Activated CD8-positive, alpha-beta memory T cell treated with anti-CD3 and anti-CD28 coated beads for 1 hour (primary cell): ENCODE measurements at regions not wholly inside any gene's neighbourhood (a gene's known extent, or its start where the extent isn't known, plus 50 kb on each side); places are given as distances from the start of the nearest gene placed in this dataset.

Experiments
- DNase-seq, 2 donors: peaks; one replicate each; pipeline ENCODE4 v3.0.0-alpha.2; 2020; ENCODE audit warnings: low read depth in 1 of 2; ENCODE audit errors: extremely low read depth in 1 of 2

- no peak for DNase-seq
These were observed 113.7 kb downstream of the SLC25A47 start for GRCh38 chr14:100436745-100437406.

- no peak for DNase-seq
These were observed 115.1 kb downstream of the SLC25A47 start for GRCh38 chr14:100438271-100438670.

GRCh38 chr14:100438678-100439592, 115.8 kb downstream of the SLC25A47 start:
- DNase-seq, result no peak

GRCh38 chr14:100439781-100440180, 116.6 kb downstream of the SLC25A47 start:
- no peak for DNase-seq

GRCh38 chr14:100440207-100440631, 117.1 kb downstream of the SLC25A47 start:
- peak in 1 of 2 donors; percentile 14 for DNase-seq

- no peak for DNase-seq
These were observed 117.6 kb downstream of the SLC25A47 start for GRCh38 chr14:100440758-100441203.

GRCh38 chr14:100441271-100441947, 118.3 kb downstream of the SLC25A47 start:
- no peak for DNase-seq

GRCh38 chr14:100442036-100442435, 118.9 kb downstream of the SLC25A47 start:
- no peak for DNase-seq

GRCh38 chr14:100442498-100443490, 119.7 kb downstream of the SLC25A47 start:
- no peak for DNase-seq

- no peak for DNase-seq
These were observed 120.5 kb downstream of the SLC25A47 start for GRCh38 chr14:100443603-100444002.

- DNase-seq, result no peak
These were observed 122.4 kb downstream of the SLC25A47 start for GRCh38 chr14:100445436-100446088.

GRCh38 chr14:100446572-100446971, 123.4 kb downstream of the SLC25A47 start:
- DNase-seq, result no peak

- DNase-seq, result no peak
These were observed 125.2 kb downstream of the SLC25A47 start for GRCh38 chr14:100448376-100448775.

GRCh38 chr14:100449225-100449987, 126.3 kb downstream of the SLC25A47 start:
- DNase-seq, result no peak

GRCh38 chr14:100450049-100450448, 126.9 kb downstream of the SLC25A47 start:
- DNase-seq, result no peak

- DNase-seq, result no peak
These were observed 127.6 kb downstream of the SLC25A47 start for GRCh38 chr14:100450736-100451135.

GRCh38 chr14:100451264-100451663, 128.1 kb downstream of the SLC25A47 start:
- DNase-seq, result no peak

- no peak for DNase-seq
These were observed 130.8 kb downstream of the SLC25A47 start for GRCh38 chr14:100453930-100454329.

- no peak for DNase-seq
These were observed 131.3 kb downstream of the SLC25A47 start for GRCh38 chr14:100454437-100454836.
